Stomach (tissue), 4 donors: ENCODE measurements at regions not wholly inside any gene's neighbourhood (a gene's known extent, or its start where the extent isn't known, plus 50 kb on each side); places are given as distances from the start of the nearest gene placed in this dataset.

Experiments
- CTCF ChIP-seq, 7 experiments: fragments of 450-650 bp in 4 of 7; fragments of 200-600 bp in 3 of 7; sonication (generic) in 3 of 7; IDR thresholded peaks; one replicate each; pipeline ENCODE4 v1.5.1; 2016 to 2019; ENCODE audit warnings: antibody characterized with exemption in 7 of 7, control low read depth in 2 of 7, mild to moderate bottlenecking in 1 of 7
- EP300 ChIP-seq: sonication (generic); formaldehyde crosslinking; IDR thresholded peaks from one replicate; pipeline ENCODE4 v1.6.1; 2017; ENCODE audit warnings: antibody characterized with exemption
- POLR2A ChIP-seq, 4 donors: fragments of 450-650 bp; IDR thresholded peaks; one replicate each; pipeline ENCODE4 v1.6.1; 2016; ENCODE audit warnings: antibody characterized with exemption in 4 of 4, control low read depth in 2 of 4, mild to moderate bottlenecking in 1 of 4, moderate library complexity in 1 of 4
- POLR2AphosphoS5 ChIP-seq, 3 donors: sonication (generic); formaldehyde crosslinking; IDR thresholded peaks; one replicate each; pipeline ENCODE4 v1.6.1; 2016; ENCODE audit warnings: antibody characterized with exemption in 3 of 3

DNA sequence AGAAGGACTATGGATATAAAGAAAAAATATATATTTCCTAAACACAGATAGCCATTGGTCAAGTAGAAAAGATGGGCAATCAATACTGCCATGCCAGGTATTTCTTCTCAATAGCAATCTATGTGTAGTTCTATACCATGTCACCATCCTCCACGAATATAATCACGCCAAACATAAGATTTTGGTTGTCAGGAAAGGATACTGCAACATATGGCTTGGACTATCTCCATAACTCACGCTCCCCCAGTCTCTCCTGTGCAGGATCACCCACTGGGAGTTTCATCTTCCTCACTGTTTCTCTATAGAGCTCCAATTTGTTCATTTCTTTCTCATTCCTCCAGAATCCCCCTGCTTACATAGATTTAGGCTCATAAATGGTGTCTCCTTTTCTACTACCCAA, 462.9 kb upstream of the KCNMB2 start:
- no peak for TF ChIP-seq POLR2AphosphoS5 (IDR thresholded peaks at IDR 0.05)
- no peak for TF ChIP-seq CTCF (IDR thresholded peaks at IDR 0.05)
- no peak for TF ChIP-seq POLR2A (IDR thresholded peaks at IDR 0.05)
- TF ChIP-seq EP300: no peak
